Stomach smooth muscle (tissue), 2 donors: ENCODE measurements at regions not wholly inside any gene's neighbourhood (a gene's known extent, or its start where the extent isn't known, plus 50 kb on each side); places are given as distances from the start of the nearest gene placed in this dataset.
"Not testable (repeated sequence)": the region's sequence is repeated elsewhere in the genome, so short reads cannot be mapped to it uniquely, and the experiment has no call there.

Experiments
- H3K27ac ChIP-seq: one replicate; pipeline ENCODE4 v1.7.0; 2013; ENCODE audit warnings: mild to moderate bottlenecking, low read length, inconsistent platforms
- H3K27me3 ChIP-seq, 2 donors: one replicate each; pipeline ENCODE4 v1.7.0; 2013; ENCODE audit warnings: low read length in 2 of 2; ENCODE audit not compliant: insufficient read depth in 2 of 2, control insufficient read depth in 1 of 2
- H3K36me3 ChIP-seq, 2 donors: one replicate each; pipeline ENCODE4 v1.7.0; 2013; ENCODE audit warnings: low read length in 2 of 2; ENCODE audit not compliant: control insufficient read depth in 2 of 2, insufficient read depth in 2 of 2
- H3K4me1 ChIP-seq: one replicate; pipeline ENCODE4 v1.7.0; 2013; ENCODE audit warnings: low read length; ENCODE audit not compliant: control insufficient read depth, insufficient read depth
- H3K4me3 ChIP-seq, 2 donors: one replicate each; pipeline ENCODE4 v1.7.0; 2013; ENCODE audit warnings: low read length in 2 of 2
- H3K9ac ChIP-seq, 2 donors: one replicate each; pipeline ENCODE4 v1.7.0; 2013; ENCODE audit warnings: low read length in 2 of 2, mild to moderate bottlenecking in 1 of 2
- H3K9me3 ChIP-seq, 2 donors: one replicate each; pipeline ENCODE4 v1.7.0; 2013; ENCODE audit warnings: low read length in 2 of 2; ENCODE audit not compliant: control insufficient read depth in 2 of 2
- donor health status: healthy.
- donor health status: Pancreatic carcinoma.

GRCh38 chr1:146537775-146538373 lies 309.1 kb upstream of the NOTCH2NLA start:
- H3K4me3 ChIP-seq, H3K27ac ChIP-seq, H3K9ac ChIP-seq, H3K27me3 ChIP-seq, H3K9me3 ChIP-seq, H3K4me1 ChIP-seq, H3K36me3 ChIP-seq: not testable (repeated sequence)

GRCh38 chr1:146536028-146536427 lies 307.2 kb upstream of the NOTCH2NLA start:
- not testable (repeated sequence) for H3K27ac ChIP-seq, H3K9me3 ChIP-seq, H3K4me3 ChIP-seq, H3K36me3 ChIP-seq, H3K27me3 ChIP-seq, H3K4me1 ChIP-seq, H3K9ac ChIP-seq

GRCh38 chr1:146535575-146535974 lies 306.8 kb upstream of the NOTCH2NLA start:
- not testable (repeated sequence) for H3K27me3 ChIP-seq, H3K4me3 ChIP-seq, H3K36me3 ChIP-seq, H3K9ac ChIP-seq, H3K9me3 ChIP-seq, H3K27ac ChIP-seq, H3K4me1 ChIP-seq

- H3K4me1 ChIP-seq, H3K9me3 ChIP-seq, H3K9ac ChIP-seq, H3K27me3 ChIP-seq, H3K4me3 ChIP-seq, H3K36me3 ChIP-seq, H3K27ac ChIP-seq: not testable (repeated sequence)
Measured at GRCh38 chr1:146530958-146531357, 302.1 kb upstream of the NOTCH2NLA start.

GRCh38 chr1:146522812-146523211 lies 294.0 kb upstream of the NOTCH2NLA start:
- not testable (repeated sequence) for H3K4me1 ChIP-seq, H3K27me3 ChIP-seq, H3K27ac ChIP-seq, H3K9me3 ChIP-seq, H3K4me3 ChIP-seq, H3K36me3 ChIP-seq, H3K9ac ChIP-seq

- not testable (repeated sequence) for H3K4me1 ChIP-seq, H3K36me3 ChIP-seq, H3K4me3 ChIP-seq, H3K27ac ChIP-seq, H3K9me3 ChIP-seq, H3K9ac ChIP-seq, H3K27me3 ChIP-seq
Measured at GRCh38 chr1:146522345-146522744, 293.5 kb upstream of the NOTCH2NLA start.

- H3K27ac ChIP-seq, H3K4me1 ChIP-seq, H3K9ac ChIP-seq, H3K27me3 ChIP-seq, H3K4me3 ChIP-seq, H3K9me3 ChIP-seq, H3K36me3 ChIP-seq: not testable (repeated sequence)
Measured at GRCh38 chr1:146521804-146522203, 293.0 kb upstream of the NOTCH2NLA start.

GRCh38 chr1:146513754-146514153 lies 284.9 kb upstream of the NOTCH2NLA start:
- H3K36me3 ChIP-seq, H3K4me3 ChIP-seq, H3K9me3 ChIP-seq, H3K27me3 ChIP-seq, H3K4me1 ChIP-seq, H3K9ac ChIP-seq, H3K27ac ChIP-seq: not testable (repeated sequence)

- H3K9ac ChIP-seq, H3K27me3 ChIP-seq, H3K36me3 ChIP-seq, H3K9me3 ChIP-seq, H3K4me1 ChIP-seq, H3K27ac ChIP-seq, H3K4me3 ChIP-seq: not testable (repeated sequence)
Measured at GRCh38 chr1:146511047-146511777, 282.4 kb upstream of the NOTCH2NLA start.

GRCh38 chr1:146510248-146510983 lies 281.6 kb upstream of the NOTCH2NLA start:
- not testable (repeated sequence) for H3K27ac ChIP-seq, H3K9me3 ChIP-seq, H3K4me3 ChIP-seq, H3K27me3 ChIP-seq, H3K36me3 ChIP-seq, H3K9ac ChIP-seq, H3K4me1 ChIP-seq

- H3K36me3 ChIP-seq, H3K4me1 ChIP-seq, H3K9me3 ChIP-seq, H3K9ac ChIP-seq, H3K4me3 ChIP-seq, H3K27ac ChIP-seq, H3K27me3 ChIP-seq: not testable (repeated sequence)
Measured at GRCh38 chr1:146504121-146504520, 275.3 kb upstream of the NOTCH2NLA start.
